NCI-H128 (cell line): ENCODE measurements at regions not wholly inside any gene's neighbourhood (a gene's known extent, or its start where the extent isn't known, plus 50 kb on each side); places are given as distances from the start of the nearest gene placed in this dataset.
"Not testable (repeated sequence)": the region's sequence is repeated elsewhere in the genome, so short reads cannot be mapped to it uniquely, and the experiment has no call there.

ENCODE experiments used
- DNase-seq: peaks from one replicate; lab custom pipeline; 2025; ENCODE audit not compliant: unreplicated experiment; lab: John Stamatoyannopoulos, UW

DNA sequence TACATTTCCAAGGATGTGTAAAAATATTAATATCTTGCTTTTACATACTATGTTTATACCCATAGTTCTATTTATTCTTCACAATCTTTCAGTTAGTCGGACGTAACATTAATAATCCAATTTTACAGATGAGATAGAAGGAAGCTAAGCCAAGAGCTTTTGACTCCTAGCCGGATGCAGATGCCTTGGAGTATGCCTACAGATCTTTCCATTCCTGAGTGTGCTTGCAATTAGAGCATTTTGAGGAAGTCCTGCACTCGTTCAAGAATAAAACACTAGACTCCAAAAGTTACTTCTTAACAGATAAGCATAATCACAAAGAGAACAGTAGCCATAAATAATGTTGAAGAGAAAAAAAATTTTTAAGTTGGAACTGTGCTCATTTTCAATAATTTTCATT, 337.6 kb upstream of the CLEC14A start:
- DNase-seq: no peak

DNA sequence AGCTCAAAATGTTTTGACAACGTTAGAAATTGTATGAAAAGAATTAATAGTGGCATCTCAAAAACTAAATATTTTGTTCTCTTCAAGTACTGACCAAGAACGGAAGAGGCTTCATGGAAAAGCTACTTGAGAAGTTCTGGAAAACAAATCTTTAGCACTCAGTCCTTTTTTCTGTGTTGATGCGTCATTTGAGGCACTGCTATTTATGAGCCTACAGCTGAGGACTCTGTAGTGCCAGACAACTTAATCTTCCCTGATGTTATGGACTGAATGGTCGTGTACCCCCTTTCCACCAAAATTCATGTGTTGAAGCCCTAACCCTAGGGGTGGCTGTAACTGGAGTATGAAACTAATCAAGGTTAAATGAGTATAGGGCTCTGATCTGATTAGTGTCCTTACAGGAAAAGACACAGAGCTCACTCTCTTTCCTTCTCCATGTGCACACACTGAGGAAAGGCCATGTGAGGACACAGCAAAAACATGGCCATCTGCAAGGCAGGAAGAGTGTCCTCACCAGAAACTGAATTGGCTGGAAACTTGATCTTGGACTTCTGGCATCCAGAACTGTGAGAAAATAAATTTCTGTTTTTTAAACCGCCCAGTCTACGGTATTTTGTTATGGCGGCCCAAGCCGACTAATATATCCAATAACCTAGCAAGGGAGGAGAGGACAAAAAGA, 337.0 kb upstream of the CLEC14A start:
- DNase-seq: no peak

DNA sequence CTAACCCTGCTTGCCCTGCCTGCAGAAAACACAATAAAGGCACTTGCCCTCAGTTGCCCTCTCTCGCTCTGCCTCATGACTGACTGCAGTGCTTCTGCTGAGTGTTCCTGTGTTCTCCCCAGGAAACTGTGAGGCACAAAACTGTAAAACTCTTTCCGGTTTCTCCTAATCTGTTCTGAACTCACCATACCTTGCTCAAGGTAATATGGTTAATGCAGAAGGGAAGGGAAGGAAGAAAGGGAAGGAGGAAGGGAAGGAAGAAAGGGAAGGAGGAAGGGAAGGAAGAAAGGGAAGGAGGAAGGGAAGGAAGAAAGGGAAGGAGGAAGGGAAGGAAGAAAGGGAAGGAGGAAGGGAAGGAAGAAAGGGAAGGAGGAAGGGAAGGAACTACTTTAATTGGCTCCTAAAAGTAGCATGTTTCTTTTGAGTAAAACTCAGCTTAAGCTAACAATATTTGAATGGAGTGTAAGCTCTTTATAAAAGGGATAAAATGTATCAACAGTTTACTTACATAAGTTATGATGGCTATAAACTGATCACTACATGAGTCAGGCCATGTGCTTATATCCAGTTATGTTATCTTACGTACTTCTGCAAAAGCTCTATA, 334.0 kb upstream of the CLEC14A start:
- no peak for DNase-seq

DNA sequence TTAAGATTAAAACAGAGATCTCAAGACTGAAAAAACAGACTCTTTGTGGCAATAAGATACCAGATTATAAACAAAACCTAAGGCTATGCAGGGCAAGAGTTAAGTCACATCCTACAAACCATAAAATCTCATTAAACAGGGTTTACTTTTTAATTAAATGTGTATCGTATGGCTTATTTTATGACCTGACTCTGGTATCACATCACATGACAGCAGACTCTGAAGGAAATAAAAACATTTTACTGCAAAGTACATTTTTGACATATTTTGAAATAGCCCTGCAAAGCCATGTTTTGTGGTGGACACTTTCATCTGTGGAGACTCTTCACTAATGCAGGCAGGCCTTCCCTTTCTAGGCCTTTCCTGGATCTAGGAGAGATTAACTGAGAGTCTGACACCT, 327.6 kb upstream of the CLEC14A start:
- DNase-seq: no peak

DNA sequence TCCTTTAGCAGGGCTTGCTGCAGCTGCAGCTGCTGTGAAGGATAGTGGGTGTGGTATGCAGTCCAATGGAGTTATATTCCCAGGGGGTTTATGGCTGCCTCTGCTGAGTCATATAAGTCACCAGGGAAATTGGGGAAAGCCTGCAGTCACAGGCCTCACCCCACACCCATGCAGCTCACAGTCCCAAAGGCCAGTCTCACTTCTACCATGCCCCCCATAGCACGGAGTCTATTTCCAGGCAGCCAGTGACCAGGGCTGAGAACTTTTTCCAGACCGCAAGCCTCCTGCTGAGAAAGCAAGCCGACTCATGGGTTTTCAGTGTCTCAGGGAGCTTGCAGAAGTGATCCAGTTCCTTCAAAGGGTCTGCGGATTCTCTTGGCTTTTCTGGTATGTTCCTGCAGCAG, 322.4 kb upstream of the CLEC14A start:
- no peak for DNase-seq

DNA sequence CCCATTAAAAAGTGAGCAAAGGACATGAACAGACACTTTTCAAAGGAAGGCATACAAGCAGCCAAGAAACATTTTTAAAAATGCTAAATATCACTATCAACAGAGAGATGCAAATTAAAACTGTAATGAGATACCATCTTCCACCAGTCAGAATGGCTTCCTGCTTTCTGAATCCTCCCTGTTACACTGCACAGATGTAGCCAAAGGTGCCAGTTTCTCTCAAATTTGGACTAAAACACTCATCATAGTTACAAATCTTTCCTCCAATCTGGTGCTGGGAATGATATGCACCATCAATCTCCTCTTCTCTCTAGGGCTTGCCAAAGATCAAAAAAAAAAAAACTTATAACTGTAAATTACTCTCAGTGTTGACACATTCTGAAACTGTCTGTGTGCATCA, 311.8 kb upstream of the CLEC14A start:
- no peak for DNase-seq

DNA sequence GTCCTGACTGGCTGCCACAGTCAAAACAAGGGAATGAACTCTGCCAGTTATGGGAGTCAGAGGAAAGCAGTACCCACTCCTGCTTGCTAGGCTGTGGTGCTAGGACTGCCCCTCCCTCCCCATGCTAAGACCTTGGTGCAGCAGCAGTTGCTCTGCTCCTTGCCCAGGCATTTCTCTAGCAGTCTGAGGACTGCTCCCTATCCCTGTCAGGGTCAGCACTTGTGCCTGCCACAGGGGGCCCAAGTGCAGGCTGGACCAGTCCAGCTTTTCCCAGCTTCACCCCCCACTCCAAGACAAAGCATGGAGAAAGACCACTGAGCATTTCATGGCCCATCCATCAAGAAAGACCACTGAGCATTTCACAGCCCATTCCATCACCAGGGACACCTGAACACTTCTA, 305.8 kb upstream of the CLEC14A start:
- DNase-seq: no peak

DNA sequence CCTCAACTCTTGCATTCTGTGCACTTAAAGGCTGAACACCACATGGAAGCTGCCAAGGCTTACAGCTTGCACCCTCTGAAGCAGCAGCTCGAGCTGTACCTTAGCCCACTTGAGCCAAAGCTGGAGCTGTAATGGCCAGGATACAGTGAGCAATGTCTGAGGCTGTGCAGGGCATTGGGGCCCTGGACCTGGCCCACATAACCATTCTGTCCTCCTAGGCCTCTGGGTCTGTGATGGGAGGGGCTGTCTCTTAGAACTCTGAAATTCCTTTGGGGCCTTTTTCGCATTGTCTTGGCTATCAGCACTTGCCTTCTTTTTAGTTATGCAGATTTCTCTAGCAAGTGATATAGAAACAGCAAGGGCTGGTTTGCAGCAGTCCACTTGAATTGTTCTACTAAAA, 303.8 kb upstream of the CLEC14A start:
- DNase-seq: no peak

DNA sequence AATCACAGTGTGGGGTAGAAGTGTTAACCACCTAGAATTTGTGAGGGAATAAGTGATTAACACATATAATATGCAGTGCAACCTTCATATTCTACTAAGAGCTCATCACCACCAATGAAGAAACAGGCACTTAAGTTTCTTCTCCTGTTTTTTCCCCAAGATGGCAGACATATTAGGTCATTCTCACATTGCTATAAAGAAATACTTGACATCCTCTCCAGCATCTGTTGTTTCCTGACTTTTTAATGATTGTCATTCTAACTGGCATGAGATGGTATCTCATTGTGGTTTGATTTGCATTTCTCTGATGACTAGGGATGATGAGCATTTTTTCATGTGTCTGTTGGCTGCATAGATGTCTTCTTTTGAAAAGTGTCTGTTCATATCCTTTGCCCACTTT, 301.5 kb upstream of the CLEC14A start:
- not testable (repeated sequence) for DNase-seq

DNA sequence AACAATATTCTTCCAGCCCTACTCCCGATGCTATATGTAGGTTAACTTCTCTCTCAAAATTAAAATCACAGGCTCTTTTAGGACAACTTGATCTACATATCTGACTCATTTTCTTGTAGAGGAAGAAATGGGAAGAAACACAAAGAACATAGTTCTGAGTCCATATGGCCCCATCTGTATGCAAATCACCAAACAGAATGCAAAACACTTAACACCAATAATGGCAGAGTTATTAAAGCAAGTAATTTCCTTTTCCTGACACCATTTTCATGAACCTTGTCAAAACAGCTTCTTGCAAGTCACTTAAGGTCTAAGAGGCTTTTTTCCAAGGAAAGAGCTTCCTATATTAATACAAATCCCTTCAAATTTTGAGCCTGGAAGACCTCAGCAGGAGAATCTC, 300.4 kb upstream of the CLEC14A start:
- DNase-seq: no peak

DNA sequence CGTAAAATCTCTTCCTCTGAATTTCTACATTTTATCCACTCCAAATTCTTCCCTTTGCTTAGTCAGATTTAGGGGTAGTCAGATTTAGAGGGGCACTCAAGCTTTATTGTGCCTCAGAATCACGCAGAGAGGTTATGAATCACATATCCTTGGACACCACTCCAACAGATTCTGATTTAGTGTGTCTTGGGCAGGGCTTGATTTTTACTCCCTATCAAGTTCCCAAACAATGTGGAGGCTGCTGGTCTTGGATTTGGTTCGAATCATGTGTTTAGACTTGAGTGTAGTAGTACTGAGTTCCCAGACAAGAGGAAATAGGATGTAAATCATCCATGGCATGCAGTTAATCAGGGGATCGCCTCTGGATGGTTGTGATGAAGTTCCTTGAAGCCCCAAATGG, 298.1 kb upstream of the CLEC14A start:
- no peak for DNase-seq

DNA sequence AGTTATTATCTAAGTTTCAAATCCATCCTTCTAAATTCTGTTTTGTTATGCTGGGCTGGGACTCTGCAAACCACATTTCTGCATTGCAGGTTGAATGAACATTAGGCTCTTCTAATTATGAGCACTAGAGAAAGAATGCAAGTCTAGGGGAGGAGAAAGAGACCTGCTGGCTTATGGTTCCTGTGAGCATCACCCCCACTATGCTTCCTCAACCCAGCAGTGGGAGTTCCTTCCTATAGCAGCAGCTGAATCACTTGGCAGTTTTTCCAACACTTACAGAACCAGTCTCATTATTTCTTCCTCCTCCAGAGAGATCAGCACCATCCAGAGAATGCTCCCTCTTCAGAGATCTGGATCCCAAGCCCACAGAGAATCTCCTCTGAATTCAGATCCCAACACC, 297.7 kb upstream of the CLEC14A start:
- no peak for DNase-seq

DNA sequence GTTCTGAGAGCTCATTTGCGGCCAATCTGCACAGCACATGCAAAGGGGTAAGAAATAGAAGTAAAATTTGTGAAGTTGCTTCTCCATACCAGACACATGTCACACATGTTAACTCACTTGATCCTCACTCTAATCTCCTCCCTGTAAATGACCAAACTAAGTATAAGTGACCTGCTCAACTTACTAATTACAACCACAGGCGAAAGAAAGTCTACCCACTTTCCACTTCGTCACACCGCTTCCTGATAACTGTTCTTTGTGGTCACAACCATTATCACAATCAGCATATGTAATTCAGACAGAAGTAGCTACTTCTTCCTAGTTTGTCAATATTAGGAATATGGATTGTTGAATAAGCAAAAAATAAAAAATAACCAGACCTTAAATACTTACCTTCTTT, 293.7 kb upstream of the CLEC14A start:
- no peak for DNase-seq

DNA sequence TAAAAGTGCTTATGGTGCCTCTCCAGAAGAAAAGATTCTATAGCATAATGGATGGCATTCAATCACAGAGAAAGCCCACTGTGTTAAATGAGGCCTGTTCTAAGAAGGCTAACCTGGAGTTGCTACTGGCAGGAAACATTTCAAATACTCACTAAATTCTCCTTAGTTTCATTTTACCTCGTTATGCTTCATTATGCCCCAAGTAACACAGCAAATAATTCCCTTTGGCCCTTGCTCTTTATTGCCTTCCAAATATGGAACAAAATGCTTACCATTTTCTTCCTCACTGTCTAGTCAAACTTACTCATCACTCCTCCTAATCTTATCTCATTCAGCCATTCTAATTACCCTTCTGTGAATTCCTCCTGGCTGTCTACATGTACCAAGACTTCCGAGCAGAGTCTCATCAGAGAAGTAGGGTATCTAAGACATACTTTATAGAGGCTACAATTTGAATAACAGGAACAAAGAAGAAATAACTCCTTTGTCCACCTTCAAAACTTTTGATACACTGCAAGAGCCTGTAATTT, 292.1 kb upstream of the CLEC14A start:
- DNase-seq: no peak

DNA sequence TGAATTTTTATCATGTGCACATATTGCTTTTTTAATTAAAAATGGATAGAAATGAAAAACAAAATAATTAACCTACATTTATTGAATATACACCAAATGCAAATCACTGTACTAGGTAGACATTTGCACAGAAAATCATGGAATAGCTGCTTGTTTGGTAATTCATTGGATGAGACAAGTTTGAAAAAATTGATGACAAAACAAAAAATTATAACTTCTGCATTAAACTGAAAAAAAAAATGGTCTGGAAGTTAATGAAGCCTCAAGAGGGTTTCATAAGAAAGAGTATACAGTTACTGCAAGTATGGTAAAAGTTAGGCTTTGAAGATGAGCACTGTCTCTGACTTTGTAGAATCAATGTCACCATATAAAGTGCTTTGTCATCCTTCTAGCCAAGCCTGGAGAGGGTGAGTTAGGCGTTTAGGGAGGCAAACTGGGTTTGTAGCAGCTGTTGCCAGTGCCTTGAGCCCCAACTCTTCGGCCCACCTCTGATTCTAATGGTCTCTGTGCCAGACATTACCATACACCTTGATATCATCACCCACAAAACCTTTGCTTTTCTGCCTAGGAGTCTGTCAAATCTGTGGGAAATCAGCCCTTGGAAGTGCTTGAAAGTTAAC, 291.1 kb upstream of the CLEC14A start:
- DNase-seq: no peak

DNA sequence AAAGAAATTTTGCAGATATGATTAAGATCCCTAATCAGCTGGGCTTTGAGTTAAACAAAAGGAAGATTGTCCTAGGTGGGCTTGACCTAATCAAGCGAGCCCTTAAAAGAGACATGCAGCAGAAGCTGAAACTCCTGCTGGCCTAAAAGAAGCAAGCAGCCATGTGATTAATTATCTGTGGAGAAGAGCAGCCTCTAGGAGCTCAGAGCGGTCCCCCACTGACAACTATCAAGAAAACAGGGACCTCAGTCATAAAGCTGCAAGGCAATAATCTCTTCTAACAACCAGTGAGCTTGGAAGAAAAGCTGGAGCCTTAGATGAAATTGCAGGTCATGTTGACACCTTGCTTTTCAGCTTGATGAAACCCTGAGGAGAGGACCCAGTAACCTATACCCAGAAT, 288.9 kb upstream of the CLEC14A start:
- DNase-seq: no peak

DNA sequence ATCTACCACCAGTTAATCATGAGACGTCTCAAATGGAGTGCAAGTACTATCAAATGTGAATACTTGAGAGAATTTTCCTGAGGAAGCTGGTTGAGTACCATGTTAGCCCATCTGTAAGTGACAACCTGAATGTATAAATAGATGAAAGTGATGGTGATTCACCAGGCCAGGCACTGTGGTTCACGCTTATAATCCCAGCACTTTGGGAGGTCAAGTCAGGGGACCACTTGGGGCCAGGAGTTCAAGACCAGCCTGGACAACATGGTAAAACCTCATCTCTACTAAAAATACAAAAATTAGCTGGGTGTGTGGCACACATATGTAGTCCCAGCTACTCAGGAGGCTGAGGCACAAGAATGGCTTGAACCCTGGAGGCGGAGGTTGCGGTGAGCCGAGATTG, 288.0 kb upstream of the CLEC14A start:
- not testable (repeated sequence) for DNase-seq

DNA sequence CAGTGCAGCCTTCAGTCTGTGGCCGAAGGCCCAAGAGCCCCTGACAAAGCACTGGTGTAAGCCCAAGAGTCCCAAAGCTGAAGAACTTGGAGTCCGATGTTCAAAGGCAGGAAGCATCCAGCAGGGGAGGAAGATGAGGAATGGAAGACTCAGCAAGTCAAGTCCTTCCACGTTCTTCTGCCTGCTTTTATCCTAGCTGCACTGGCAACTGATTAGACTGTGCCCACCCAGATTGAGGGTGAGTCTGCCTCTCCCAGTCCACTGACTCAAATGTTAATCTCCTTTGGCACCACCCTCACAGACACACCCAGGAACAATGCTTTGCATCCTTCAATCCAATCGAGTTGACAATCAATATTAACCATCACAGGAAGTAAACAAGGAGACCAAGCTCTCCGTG, 282.2 kb upstream of the CLEC14A start:
- not testable (repeated sequence) for DNase-seq

DNA sequence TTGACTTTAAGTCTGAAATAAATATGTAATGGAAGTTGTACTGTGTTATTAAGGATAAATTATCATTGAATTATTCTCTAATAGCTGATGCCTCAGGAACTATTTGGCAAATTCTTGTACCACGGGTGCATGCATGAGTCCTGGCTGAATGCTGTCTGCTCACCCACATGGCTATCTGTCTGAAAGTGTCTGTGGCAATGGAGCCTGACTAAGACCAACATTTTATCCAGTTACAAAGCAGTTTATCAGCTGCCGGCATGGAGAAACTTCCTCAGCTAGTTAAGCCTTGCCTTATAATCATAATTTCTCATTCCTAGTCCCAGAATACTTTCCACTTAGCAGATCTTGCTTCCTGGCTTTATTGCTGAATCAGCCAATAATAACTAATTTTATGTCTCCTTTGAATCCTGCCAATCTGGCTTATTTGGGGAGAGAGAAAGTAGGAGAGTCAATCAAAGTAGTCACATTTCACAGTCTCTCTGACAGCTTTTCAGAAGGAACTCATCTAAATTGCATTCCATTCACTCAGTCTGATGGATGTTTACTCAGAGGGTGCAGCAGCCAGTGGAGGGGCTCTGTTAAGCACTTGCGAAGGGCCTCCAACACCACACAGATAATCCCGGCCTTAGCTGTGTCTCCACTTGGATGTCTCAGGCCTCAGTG, 280.6 kb upstream of the CLEC14A start:
- DNase-seq: no peak

DNA sequence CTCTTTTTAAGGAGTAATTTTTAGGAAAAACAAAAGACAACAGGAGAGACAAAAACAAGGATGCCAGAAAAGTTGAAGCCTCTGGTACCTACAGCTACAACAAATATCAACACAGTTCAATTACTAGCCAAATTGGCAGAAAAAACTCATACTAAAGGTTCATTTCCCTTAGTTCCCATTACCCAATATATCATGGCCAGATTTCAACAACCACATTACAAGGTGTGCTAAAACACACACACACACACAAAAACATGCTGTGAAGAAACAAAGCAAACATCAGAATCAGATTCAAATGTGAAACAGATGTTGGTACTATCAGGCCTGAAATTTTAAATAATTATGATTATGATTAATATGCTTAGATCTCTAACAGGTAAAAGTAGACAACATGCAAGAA, 272.7 kb upstream of the CLEC14A start:
- DNase-seq: no peak

DNA sequence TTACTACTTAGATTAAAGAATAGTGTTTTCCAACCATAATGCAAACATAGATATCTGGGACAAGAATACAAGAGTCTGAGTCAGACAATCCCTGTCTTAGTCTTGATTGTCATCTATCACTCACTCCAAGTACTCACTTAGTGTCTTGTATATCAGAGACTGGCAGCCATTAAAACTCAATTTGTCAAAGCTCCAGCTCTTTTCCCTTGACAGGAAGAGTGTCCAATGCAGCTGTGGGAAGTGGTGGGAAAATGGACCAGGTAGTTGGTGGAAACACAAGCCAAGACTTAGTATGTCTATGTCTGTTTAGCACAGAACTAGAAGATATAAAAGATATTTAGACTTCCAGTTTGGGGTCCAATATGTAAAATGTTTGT, 271.6 kb upstream of the CLEC14A start:
- DNase-seq: no peak
